ENCODE measurements at regions not wholly inside any gene's neighbourhood (a gene's known extent, or its start where the extent isn't known, plus 50 kb on each side); places are given as distances from the start of the nearest gene placed in this dataset.

- no peak for DNase-seq (ENCODE audit: low read depth)
These were observed 133.8 kb downstream of the VEGFA start for GRCh38 chr6:43903739-43904290.

GRCh38 chr6:43901733-43902230 lies 131.8 kb downstream of the VEGFA start:
- DNase-seq (ENCODE audit: low read depth), result no peak

- no peak for DNase-seq (ENCODE audit: low read depth)
These were observed 131.1 kb downstream of the VEGFA start for GRCh38 chr6:43900916-43901732.

- DNase-seq (ENCODE audit: low read depth), result no peak
These were observed 130.5 kb downstream of the VEGFA start for GRCh38 chr6:43900560-43900915.

- DNase-seq (ENCODE audit: low read depth), result no peak
These were observed 129.8 kb downstream of the VEGFA start for GRCh38 chr6:43899830-43900229.

GRCh38 chr6:43898358-43899131 lies 128.5 kb downstream of the VEGFA start:
- no peak for DNase-seq (ENCODE audit: low read depth)

GRCh38 chr6:43897571-43898302 lies 127.7 kb downstream of the VEGFA start:
- DNase-seq (ENCODE audit: low read depth), result no peak

- no peak for DNase-seq (ENCODE audit: low read depth)
These were observed 126.6 kb downstream of the VEGFA start for GRCh38 chr6:43896329-43897255.

- no peak for DNase-seq (ENCODE audit: low read depth)
These were observed 125.8 kb downstream of the VEGFA start for GRCh38 chr6:43895656-43896328.

GRCh38 chr6:43893073-43893472 lies 123.1 kb downstream of the VEGFA start:
- DNase-seq (ENCODE audit: low read depth), result no peak

GRCh38 chr6:43891072-43891870 lies 121.3 kb downstream of the VEGFA start:
- DNase-seq (ENCODE audit: low read depth), result no peak

- DNase-seq (ENCODE audit: low read depth), result no peak
These were observed 120.4 kb downstream of the VEGFA start for GRCh38 chr6:43890197-43891062.

- DNase-seq (ENCODE audit: low read depth), result no peak
These were observed 118.1 kb downstream of the VEGFA start for GRCh38 chr6:43887906-43888683.

- DNase-seq (ENCODE audit: low read depth), result no peak
These were observed 117.4 kb downstream of the VEGFA start for GRCh38 chr6:43887340-43887858.

- DNase-seq (ENCODE audit: low read depth), result no peak
These were observed 116.8 kb downstream of the VEGFA start for GRCh38 chr6:43886717-43887339.

GRCh38 chr6:43886067-43886461 lies 116.1 kb downstream of the VEGFA start:
- DNase-seq (ENCODE audit: low read depth), result no peak

GRCh38 chr6:43885399-43886066 lies 115.5 kb downstream of the VEGFA start:
- no peak for DNase-seq (ENCODE audit: low read depth)

All from stimulated activated CD8-positive, alpha-beta memory T cell treated with anti-CD3 and anti-CD28 coated beads, Interleukin-12 subunit alpha, Interleukin-12 subunit beta, amount 100 ng/mL, for 4 hours (primary cell).